Right lobe of liver (tissue), 6 donors: ENCODE measurements at regions not wholly inside any gene's neighbourhood (a gene's known extent, or its start where the extent isn't known, plus 50 kb on each side); places are given as distances from the start of the nearest gene placed in this dataset.

Source experiments
- ATAC-seq, 4 donors: fragments of 200-7000 bp; cut with Tn5 transposase; one replicate each; pipeline ENCODE4 v1.9.1; 2020; ENCODE audit warnings: mild to moderate bottlenecking in 4 of 4, moderate library complexity in 4 of 4
- DNase-seq, 3 donors: peaks; one replicate each; pipeline ENCODE4 v3.0.0-alpha.2; 2020
- H3K27ac ChIP-seq, 3 donors: fragments of 200-600 bp; one replicate each; pipeline ENCODE4 v1.8.0; 2022
- H3K27me3 ChIP-seq, 2 donors: fragments of 200-600 bp; one replicate each; pipeline ENCODE4 v1.8.0; 2022
- H3K36me3 ChIP-seq, 4 donors: fragments of 200-600 bp; sonication (generic) in 1 of 4; one replicate each; pipeline versions ENCODE4 v1.5.1 to v1.8.0; 2017 to 2022; ENCODE audit warnings: control low read depth in 1 of 4
- H3K4me1 ChIP-seq, 4 donors: fragments of 200-600 bp; sonication (generic) in 1 of 4; one replicate each; pipeline versions ENCODE4 v1.5.1 to v1.8.0; 2017 to 2022; ENCODE audit warnings: control low read depth in 1 of 4
- H3K4me3 ChIP-seq, 3 donors: fragments of 200-600 bp; one replicate each; pipeline ENCODE4 v1.8.0; 2022
- H3K9me3 ChIP-seq, 4 donors: fragments of 200-600 bp; sonication (generic) in 1 of 4; one replicate each; pipeline versions ENCODE4 v1.5.1 to v1.8.0; 2017 to 2022; ENCODE audit warnings: control low read depth in 1 of 4
- CTCF ChIP-seq, 4 donors: fragments of 200-600 bp in 3 of 4; fragments of 450-650 bp in 1 of 4; IDR thresholded peaks; one replicate each; pipeline versions ENCODE4 v1.5.1 to v1.8.0; 2016 to 2022; ENCODE audit warnings: antibody characterized with exemption in 4 of 4, mild to moderate bottlenecking in 2 of 4
- POLR2A ChIP-seq: fragments of 450-650 bp; IDR thresholded peaks from one replicate; pipeline ENCODE4 v1.6.1; 2017; ENCODE audit warnings: antibody characterized with exemption, mild to moderate bottlenecking
- WGBS: methylation state at CpG from one replicate; pipeline ENCODE4 v1.1.6; 2018; ENCODE audit warnings: low coverage, low lambda C conversion rate; ENCODE audit not compliant: insufficient coverage; ENCODE audit errors: missing lambda C conversion rate; 5-methylcytosine and 5-hydroxymethylcytosine counted together
- intact Hi-C, 2 donors: fragments of 100-400 bp; cut with DNase I; formaldehyde crosslinking; loops; one replicate each; pipeline versions ENCODE4 v1.11.2 to v1.14.1; 2022
- donor health status: DM: no; HTN: yes; CAD: no.
- donor health status: DM: no; HTN: no; CAD: no.
- donor health status: DM: no; HTN: no; CAD: no.
- donor health status: DM: no; HTN: yes; CAD: no.
- donor health status: DM: no; HTN: yes; CAD: no.

GRCh38 chr15:35206060-35206675 lies 121.1 kb upstream of the NANOGP8 start:
- no peaks in the 10 kb centered on the region for H3K9me3 ChIP-seq
- H3K27ac ChIP-seq = no peak overlapping the region
- 100% methylated on average over 2 of the region's 2 CpGs for WGBS
- no peaks in the 10 kb centered on the region for H3K36me3 ChIP-seq
- intact Hi-C loops = no loop called here
- TF ChIP-seq POLR2A = no peak
- peak; percentile 13 to 50 (median 17) for TF ChIP-seq CTCF (IDR thresholded peaks at IDR 0.05)
- H3K27me3 ChIP-seq = no peaks in the 10 kb centered on the region
- H3K4me1 ChIP-seq = peaks cover 0 to 29% (median 5%) of the 10 kb centered on the region in 4 donors
- ATAC-seq = no peak
- DNase-seq = no peak
- H3K4me3 ChIP-seq = no peak overlapping the region

DNA sequence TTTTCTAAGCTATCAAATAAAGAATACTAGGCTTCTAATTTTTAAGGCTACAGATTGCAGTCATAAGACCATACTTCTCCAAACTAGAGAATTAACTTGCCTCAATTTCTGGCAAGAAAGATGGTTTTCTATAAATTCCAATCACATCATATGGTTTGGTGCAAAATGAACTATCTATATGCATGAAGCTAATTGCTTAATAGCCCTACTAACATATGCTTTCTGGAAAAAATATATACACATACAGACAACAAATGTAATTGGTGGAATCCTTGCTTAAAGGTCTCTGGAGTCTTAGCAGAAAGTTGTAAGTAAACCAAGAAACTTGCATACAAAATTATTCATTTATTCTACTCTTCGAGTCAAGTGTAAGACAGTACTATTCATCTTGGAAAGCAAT lies 113.1 kb upstream of the NANOGP8 start:
- H3K36me3 ChIP-seq = no peaks in the 10 kb centered on the region
- H3K4me1 ChIP-seq = no peaks in the 10 kb centered on the region
- no peaks in the 10 kb centered on the region for H3K27me3 ChIP-seq
- DNase-seq (no peak), ATAC-seq (no peak)
- 69% methylated on average over 1 of the region's 1 CpG for WGBS
- H3K27ac ChIP-seq = no peak overlapping the region
- TF ChIP-seq POLR2A = no peak
- TF ChIP-seq CTCF (IDR thresholded peaks at IDR 0.05) = no peak
- no peaks in the 10 kb centered on the region for H3K9me3 ChIP-seq
- intact Hi-C loops = no loop called here
- H3K4me3 ChIP-seq = no peak overlapping the region

DNA sequence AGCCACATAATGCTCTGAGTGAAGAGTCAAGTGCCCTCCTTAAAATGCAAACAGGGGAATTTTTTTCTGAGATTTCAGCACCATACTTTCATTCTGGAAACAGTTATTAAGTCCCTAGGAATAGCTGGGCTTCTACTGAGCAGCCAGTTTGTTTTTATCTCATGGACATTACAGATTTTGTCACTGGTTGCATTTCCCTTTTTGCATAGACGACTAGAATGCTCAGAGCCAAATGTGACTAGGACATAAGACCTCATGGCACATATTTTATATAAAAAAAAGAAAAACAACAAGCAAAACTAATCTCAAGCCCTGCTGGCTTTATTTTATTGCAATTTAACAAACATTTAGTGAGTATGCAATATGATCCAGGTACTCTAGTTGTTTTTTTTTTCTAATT lies 112.7 kb upstream of the NANOGP8 start:
- Histone ChIP-seq H3K9me3 (no peaks in the 10 kb centered on the region), H3K27ac (no peak overlapping the region), H3K4me1 (no peaks in the 10 kb centered on the region), H3K36me3 (no peaks in the 10 kb centered on the region), H3K4me3 (no peak overlapping the region), H3K27me3 (no peaks in the 10 kb centered on the region)
- ATAC-seq = no peak
- intact Hi-C loops = no loop called here
- no peak for DNase-seq
- TF ChIP-seq POLR2A (no peak), CTCF (IDR thresholded peaks at IDR 0.05) (no peak)
- 29% methylated on average over 1 of the region's 1 CpG for WGBS

GRCh38 chr15:35197306-35197705 lies 112.2 kb upstream of the NANOGP8 start:
- no peak for DNase-seq
- H3K27ac ChIP-seq = no peak overlapping the region
- no peaks in the 10 kb centered on the region for H3K9me3 ChIP-seq
- H3K4me1 ChIP-seq = no peaks in the 10 kb centered on the region
- H3K36me3 ChIP-seq = no peaks in the 10 kb centered on the region
- no peak for ATAC-seq
- H3K4me3 ChIP-seq = no peak overlapping the region
- intact Hi-C loops = no loop called here
- no peaks in the 10 kb centered on the region for H3K27me3 ChIP-seq
- no peak for TF ChIP-seq CTCF (IDR thresholded peaks at IDR 0.05)
- no peak for TF ChIP-seq POLR2A

- Histone ChIP-seq H3K27ac (no peak overlapping the region), H3K4me1 (no peaks in the 10 kb centered on the region), H3K9me3 (no peaks in the 10 kb centered on the region), H3K27me3 (no peaks in the 10 kb centered on the region), H3K36me3 (no peaks in the 10 kb centered on the region), H3K4me3 (no peak overlapping the region)
- ATAC-seq (no peak), DNase-seq (no peak)
- TF ChIP-seq POLR2A (no peak), CTCF (IDR thresholded peaks at IDR 0.05) (no peak)
- intact Hi-C loops = no loop called here
- WGBS = 88% methylated on average over 5 of the region's 5 CpGs
Observed at GRCh38 chr15:35196273-35196672, 111.2 kb upstream of the NANOGP8 start.
